ENCODE measurements at regions not wholly inside any gene's neighbourhood (a gene's known extent, or its start where the extent isn't known, plus 50 kb on each side); places are given as distances from the start of the nearest gene placed in this dataset.

DNA sequence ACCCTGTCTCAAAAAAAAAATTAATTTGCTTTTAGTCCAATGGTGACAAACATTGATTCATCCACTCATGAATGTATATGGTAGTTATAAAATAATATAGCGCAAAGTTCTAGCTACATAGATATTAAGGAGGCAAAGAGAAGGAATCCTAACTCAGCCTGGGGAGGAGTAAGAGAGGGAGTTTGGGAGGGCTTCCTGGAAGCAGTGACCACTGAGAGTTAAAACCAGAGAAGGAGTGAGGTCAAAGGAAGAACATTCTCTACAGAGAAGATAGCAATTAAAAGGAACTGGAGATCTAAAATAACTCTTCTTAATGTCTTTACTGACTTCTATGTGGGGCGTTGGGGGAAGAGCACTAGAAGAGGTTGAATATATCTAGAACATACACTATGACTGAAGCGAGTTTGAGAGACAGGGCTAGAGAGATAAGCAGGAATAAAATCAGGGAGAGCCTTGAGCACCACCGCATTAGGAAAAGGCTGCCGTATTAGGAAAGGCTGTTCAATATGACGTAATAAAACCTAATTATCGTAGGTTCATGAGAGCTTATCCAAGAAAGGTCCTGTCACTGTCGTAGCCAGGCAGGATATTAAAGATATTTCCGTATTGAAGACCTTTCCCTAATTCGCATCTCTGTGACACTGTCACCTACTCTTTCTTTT is 81.8 kb upstream of the CNKSR3 start:
- TF ChIP-seq, protein P1, sequence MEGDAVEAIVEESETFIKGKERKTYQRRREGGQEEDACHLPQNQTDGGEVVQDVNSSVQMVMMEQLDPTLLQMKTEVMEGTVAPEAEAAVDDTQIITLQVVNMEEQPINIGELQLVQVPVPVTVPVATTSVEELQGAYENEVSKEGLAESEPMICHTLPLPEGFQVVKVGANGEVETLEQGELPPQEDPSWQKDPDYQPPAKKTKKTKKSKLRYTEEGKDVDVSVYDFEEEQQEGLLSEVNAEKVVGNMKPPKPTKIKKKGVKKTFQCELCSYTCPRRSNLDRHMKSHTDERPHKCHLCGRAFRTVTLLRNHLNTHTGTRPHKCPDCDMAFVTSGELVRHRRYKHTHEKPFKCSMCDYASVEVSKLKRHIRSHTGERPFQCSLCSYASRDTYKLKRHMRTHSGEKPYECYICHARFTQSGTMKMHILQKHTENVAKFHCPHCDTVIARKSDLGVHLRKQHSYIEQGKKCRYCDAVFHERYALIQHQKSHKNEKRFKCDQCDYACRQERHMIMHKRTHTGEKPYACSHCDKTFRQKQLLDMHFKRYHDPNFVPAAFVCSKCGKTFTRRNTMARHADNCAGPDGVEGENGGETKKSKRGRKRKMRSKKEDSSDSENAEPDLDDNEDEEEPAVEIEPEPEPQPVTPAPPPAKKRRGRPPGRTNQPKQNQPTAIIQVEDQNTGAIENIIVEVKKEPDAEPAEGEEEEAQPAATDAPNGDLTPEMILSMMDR (IDR thresholded peaks at IDR 0.05; ENCODE audit: borderline replicate concordance) = no peak
- no peak for DNase-seq
- no peaks in the 10 kb centered on the region for H3K36me3 ChIP-seq
- intact Hi-C loops (cut with micrococcal nuclease) = no loop called here
- no peaks in the 10 kb centered on the region for H3K27me3 ChIP-seq (ENCODE audit: low read depth)
- no peaks in the 10 kb centered on the region for H3K9me3 ChIP-seq (replicated peaks)
- peak overlapping the region; percentile 90 for H3K27ac ChIP-seq (replicated peaks)
- H3K4me3 ChIP-seq = peak overlapping the region; percentile 44
- H3K4me1 ChIP-seq = peaks cover 35% of the 10 kb centered on the region

DNA sequence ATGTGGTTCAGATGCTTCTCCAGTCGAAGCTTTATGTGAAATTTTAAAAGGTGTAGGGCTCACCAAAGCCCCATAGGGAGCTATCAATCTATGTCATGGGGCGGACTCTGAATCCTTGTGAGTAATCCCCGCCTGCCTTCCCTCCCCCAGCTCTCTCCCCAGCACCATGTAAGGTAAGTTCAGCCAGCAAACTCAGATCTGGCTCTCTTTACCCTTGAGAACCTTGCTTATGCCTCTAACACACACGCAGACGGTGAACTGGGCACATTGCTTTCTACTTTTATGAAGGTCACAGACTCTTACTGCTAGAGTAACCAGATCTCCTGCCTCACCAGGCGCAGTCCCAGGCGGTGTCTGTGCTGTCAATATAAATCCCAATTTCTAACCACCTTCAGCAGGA is 82.6 kb upstream of the CNKSR3 start:
- Histone ChIP-seq H3K36me3 (no peaks in the 10 kb centered on the region), H3K9me3 (replicated peaks) (no peaks in the 10 kb centered on the region), H3K4me3 (peak overlapping the region; percentile 44), H3K27me3 (ENCODE audit: low read depth) (no peaks in the 10 kb centered on the region), H3K27ac (replicated peaks) (peak overlapping the region; percentile 90), H3K4me1 (peaks cover 41% of the 10 kb centered on the region)
- intact Hi-C loops (cut with micrococcal nuclease) = no loop called here
- TF ChIP-seq, protein P1 (IDR thresholded peaks at IDR 0.05; ENCODE audit: borderline replicate concordance) = no peak
- DNase-seq = peak; percentile 44

DNA sequence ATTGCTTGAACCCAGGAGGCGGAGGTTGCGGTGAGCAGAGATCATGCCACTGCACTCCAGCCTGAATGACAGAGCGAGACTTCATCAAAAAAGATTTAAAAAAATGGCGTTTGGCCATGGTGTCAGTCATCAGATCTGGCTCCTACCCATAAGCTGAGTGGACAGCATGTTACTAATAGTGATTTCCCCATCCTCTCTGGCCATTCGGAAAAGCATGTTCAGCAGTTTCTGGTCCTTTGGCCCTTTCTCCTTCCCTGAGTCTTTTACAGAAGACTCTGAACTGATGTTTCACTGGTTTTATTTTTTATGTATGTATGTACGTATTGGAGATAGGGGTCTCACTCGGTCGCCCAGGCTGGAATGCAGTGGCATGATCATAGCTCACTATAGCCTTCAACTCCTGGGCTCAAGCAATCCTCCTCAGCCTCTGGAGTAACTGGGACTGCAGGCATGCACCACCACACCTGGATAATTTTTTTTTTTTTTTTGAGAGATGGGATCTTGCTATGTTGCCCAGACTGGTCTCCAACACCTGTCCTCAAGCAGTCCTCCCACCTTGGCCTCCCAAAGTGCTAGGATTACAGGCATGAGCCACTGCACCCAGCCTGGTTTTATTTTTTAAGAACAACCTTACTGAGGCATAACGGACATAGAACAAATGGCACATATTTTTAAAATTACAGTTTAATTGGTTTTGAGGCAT is 84.2 kb upstream of the CNKSR3 start:
- intact Hi-C loops (cut with micrococcal nuclease) = no loop called here
- TF ChIP-seq, protein P1 (IDR thresholded peaks at IDR 0.05; ENCODE audit: borderline replicate concordance) = no peak
- H3K4me3 ChIP-seq = no peak overlapping the region

DNA sequence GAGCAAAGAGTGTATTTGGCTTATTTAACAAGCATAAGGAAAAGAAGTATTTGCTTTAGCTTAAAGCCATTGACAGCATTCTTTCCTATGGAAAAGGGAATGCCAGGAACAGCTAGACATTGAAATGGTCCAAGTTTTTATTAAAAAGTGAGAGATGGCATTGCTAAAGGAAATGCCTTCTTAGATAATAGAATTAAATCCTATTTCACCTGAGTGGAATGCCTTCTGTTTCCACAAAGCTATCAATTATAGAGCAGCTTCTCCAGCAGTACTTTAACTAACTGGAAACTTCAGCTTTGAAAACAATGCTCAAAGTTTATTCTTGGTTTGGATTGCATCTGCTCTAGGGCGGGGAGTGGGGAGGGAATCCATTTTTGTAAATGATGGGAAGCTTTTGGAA is 85.1 kb upstream of the CNKSR3 start:
- Histone ChIP-seq H3K4me1 (peaks cover 39% of the 10 kb centered on the region), H3K4me3 (no peak overlapping the region), H3K27me3 (ENCODE audit: low read depth) (no peaks in the 10 kb centered on the region), H3K9me3 (replicated peaks) (no peaks in the 10 kb centered on the region), H3K27ac (replicated peaks) (peak overlapping the region; percentile 82), H3K36me3 (no peaks in the 10 kb centered on the region)
- DNase-seq = no peak
- intact Hi-C loops (cut with micrococcal nuclease) = no loop called here
- TF ChIP-seq, protein P1 (IDR thresholded peaks at IDR 0.05; ENCODE audit: borderline replicate concordance) = no peak

More for the DNA sequence above, 84.2 kb upstream of the CNKSR3 start:
- H3K27me3 ChIP-seq (ENCODE audit: low read depth) = no peaks in the 10 kb centered on the region
- peak overlapping the region; percentile 90 for H3K27ac ChIP-seq (replicated peaks)
- DNase-seq = no peak
- no peaks in the 10 kb centered on the region for H3K36me3 ChIP-seq
- H3K9me3 ChIP-seq (replicated peaks) = no peaks in the 10 kb centered on the region
- peaks cover 41% of the 10 kb centered on the region for H3K4me1 ChIP-seq

DNA sequence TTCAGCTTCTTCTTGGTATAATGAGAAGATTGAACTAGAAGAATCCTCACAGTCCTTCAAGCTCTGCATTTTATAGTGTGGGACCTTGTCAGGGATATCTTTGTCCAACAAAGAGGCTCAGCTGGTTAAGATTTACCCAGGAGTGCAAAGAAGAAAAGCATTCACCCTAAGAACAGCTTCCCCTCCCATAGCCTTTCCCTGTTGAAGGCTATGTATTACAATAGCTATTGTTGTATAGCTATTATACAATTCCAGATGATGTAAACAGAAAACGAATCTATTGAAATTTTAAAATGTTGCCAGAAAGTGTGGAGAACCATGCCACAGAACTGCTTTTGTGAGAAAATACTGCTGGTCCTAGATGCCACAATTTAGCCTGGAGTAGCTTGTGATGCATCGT is 85.5 kb upstream of the CNKSR3 start:
- intact Hi-C loops (cut with micrococcal nuclease) = no loop called here
- TF ChIP-seq, protein P1 (IDR thresholded peaks at IDR 0.05; ENCODE audit: borderline replicate concordance) = no peak
- Histone ChIP-seq H3K27me3 (ENCODE audit: low read depth) (no peaks in the 10 kb centered on the region), H3K9me3 (replicated peaks) (no peaks in the 10 kb centered on the region), H3K4me3 (no peak overlapping the region), H3K4me1 (peaks cover 34% of the 10 kb centered on the region), H3K36me3 (no peaks in the 10 kb centered on the region), H3K27ac (replicated peaks) (peak overlapping the region; percentile 82)
- DNase-seq = no peak

All from left ventricle myocardium inferior (tissue), 1 donor.